Fibroblast of peridontal ligament (primary cell): ENCODE measurements at regions not wholly inside any gene's neighbourhood (a gene's known extent, or its start where the extent isn't known, plus 50 kb on each side); places are given as distances from the start of the nearest gene placed in this dataset.
"Not testable (repeated sequence)": the region's sequence is repeated elsewhere in the genome, so short reads cannot be mapped to it uniquely, and the experiment has no call there.

ENCODE experiments used
- DNase-seq: peaks from one replicate; pipeline ENCODE4 v3.0.0-alpha.2; 2010; ENCODE audit errors: extremely low read depth

- DNase-seq = no peak
Measured at GRCh38 chr11:93032580-93032979, 63.1 kb downstream of the MTNR1B start.

GRCh38 chr11:93033093-93033492 lies 63.6 kb downstream of the MTNR1B start:
- DNase-seq = no peak

GRCh38 chr11:93034031-93034722 lies 64.7 kb downstream of the MTNR1B start:
- peak; percentile 67 for DNase-seq

GRCh38 chr11:93034723-93035039 lies 65.2 kb downstream of the MTNR1B start:
- DNase-seq = no peak

- DNase-seq = no peak
Measured at GRCh38 chr11:93038521-93038920, 69.1 kb downstream of the MTNR1B start.

- peak; percentile 47 for DNase-seq
Measured at GRCh38 chr11:93039531-93040240, 70.2 kb downstream of the MTNR1B start.

GRCh38 chr11:93041682-93042081 lies 72.2 kb downstream of the MTNR1B start:
- DNase-seq = no peak

- DNase-seq = not testable (repeated sequence)
Measured at GRCh38 chr11:93043186-93043585, 73.7 kb downstream of the MTNR1B start.

- DNase-seq = no peak
Measured at GRCh38 chr11:93049740-93050139, 80.3 kb downstream of the MTNR1B start.

GRCh38 chr11:93051186-93051585 lies 81.7 kb downstream of the MTNR1B start:
- peak; percentile 75 for DNase-seq

- no peak for DNase-seq
Measured at GRCh38 chr11:93053864-93054263, 84.4 kb downstream of the MTNR1B start.

- no peak for DNase-seq
Measured at GRCh38 chr11:93054279-93054678, 84.8 kb downstream of the MTNR1B start.

- peak; percentile 97 for DNase-seq
Measured at GRCh38 chr11:93054881-93055280, 85.4 kb downstream of the MTNR1B start.

GRCh38 chr11:93059117-93059957 lies 89.9 kb downstream of the MTNR1B start:
- peak; percentile 90 for DNase-seq

- DNase-seq = no peak
Measured at GRCh38 chr11:93063086-93063485, 93.6 kb downstream of the MTNR1B start.

GRCh38 chr11:93065074-93065674 lies 95.7 kb downstream of the MTNR1B start:
- not testable (repeated sequence) for DNase-seq

- no peak for DNase-seq
Measured at GRCh38 chr11:93067881-93068390, 98.5 kb downstream of the MTNR1B start.

GRCh38 chr11:93072229-93072914 lies 102.9 kb downstream of the MTNR1B start:
- no peak for DNase-seq

GRCh38 chr11:93073026-93073425 lies 103.6 kb downstream of the MTNR1B start:
- DNase-seq = no peak

- DNase-seq = no peak
Measured at GRCh38 chr11:93073508-93074280, 104.2 kb downstream of the MTNR1B start.

GRCh38 chr11:93074352-93074751 lies 104.9 kb downstream of the MTNR1B start:
- DNase-seq = no peak
